H1 (cell line): ENCODE measurements at regions not wholly inside any gene's neighbourhood (a gene's known extent, or its start where the extent isn't known, plus 50 kb on each side); places are given as distances from the start of the nearest gene placed in this dataset.

Source experiments
- CTCF ChIA-PET: fragments of 300-600 bp; sonication (Branson Sonifier 250); formaldehyde crosslinking; loops from one replicate; lab custom pipeline; 2021; ENCODE audit not compliant: partially characterized antibody; lab: Charles Lee
- POLR2A ChIA-PET: fragments of 300-600 bp; sonication (Branson Sonifier 250); formaldehyde crosslinking; loops from one replicate; lab custom pipeline; 2021; ENCODE audit warnings: inconsistent platforms; ENCODE audit not compliant: partially characterized antibody; lab: Charles Lee
- DNase-seq, 2 experiments: peaks; one replicate each; pipeline versions ENCODE4 v3.0.0 to v3.0.0-alpha.2; 2010 to 2022; ENCODE audit warnings: low spot score in 2 of 2, low read depth in 1 of 2, mixed read lengths in 1 of 2
- FAIRE-seq: peaks from 2 replicates; lab custom pipeline; 2011; peaks lifted over from hg19 to GRCh38; lab: Jason Lieb, UNC
- H2AFZ ChIP-seq: 2 replicates; pipeline ENCODE4 v1.8.1; 2012; ENCODE audit warnings: low read length, inconsistent platforms
- H2AK5ac ChIP-seq: 2 replicates; pipeline ENCODE4 v1.6.1; 2013; ENCODE audit warnings: low read depth, low read length
- H2BK120ac ChIP-seq: replicated peaks from 2 replicates; pipeline ENCODE3; 2013; ENCODE audit warnings: low read depth, low read length, inconsistent platforms
- H2BK12ac ChIP-seq: 2 replicates; pipeline ENCODE4 v1.6.1; 2013; ENCODE audit warnings: low read depth, low read length
- H2BK15ac ChIP-seq: 2 replicates; pipeline ENCODE4 v1.6.1; 2013; ENCODE audit warnings: low read length
- H2BK20ac ChIP-seq: 2 replicates; pipeline ENCODE4 v1.6.1; 2013; ENCODE audit warnings: low read length
- H2BK5ac ChIP-seq: 2 replicates; pipeline ENCODE4 v1.6.1; 2013; ENCODE audit warnings: low read depth, low read length
- H3K14ac ChIP-seq: 2 replicates; pipeline ENCODE4 v1.6.1; 2013; ENCODE audit warnings: inconsistent platforms; ENCODE audit not compliant: insufficient read length
- H3K18ac ChIP-seq: 2 replicates; pipeline ENCODE4 v1.6.1; 2013; ENCODE audit warnings: low read length; ENCODE audit errors: extremely low read depth
- H3K23ac ChIP-seq: 2 replicates; pipeline ENCODE4 v1.6.1; 2013; ENCODE audit warnings: inconsistent platforms; ENCODE audit not compliant: insufficient read length
- H3K23me2 ChIP-seq: 2 replicates; pipeline ENCODE4 v1.6.1; 2013; ENCODE audit warnings: low read depth, low read length
- H3K27ac ChIP-seq: 2 replicates; pipeline ENCODE4 v1.6.1; 2011; ENCODE audit warnings: low read depth, low read length, inconsistent platforms
- H3K27me3 ChIP-seq, 4 experiments: replicated peaks in 1 of 4; 1 replicate in 1 of 4; 2 replicates in 3 of 4; pipeline versions ENCODE4 v1.6.1 to v1.8.1; 2011 to 2013; ENCODE audit warnings: low read length in 3 of 4, mild to moderate bottlenecking in 3 of 4, inconsistent platforms in 2 of 4, mixed read lengths in 2 of 4, moderate library complexity in 1 of 4; ENCODE audit not compliant: control insufficient read depth in 3 of 4, insufficient read depth in 3 of 4; ENCODE audit errors: extremely low read depth in 1 of 4
- H3K36me3 ChIP-seq, 4 experiments: 2 replicates each; pipeline versions ENCODE4 v1.6.1 to v1.8.1; 2011 to 2013; ENCODE audit warnings: mild to moderate bottlenecking in 4 of 4, low read length in 3 of 4, moderate library complexity in 2 of 4, control low read depth in 1 of 4, inconsistent platforms in 1 of 4; ENCODE audit not compliant: insufficient read depth in 4 of 4, control insufficient read depth in 2 of 4
- H3K4ac ChIP-seq: replicated peaks from 2 replicates; pipeline ENCODE3; 2013; ENCODE audit warnings: low read length, low read depth, mixed read lengths, inconsistent platforms; ENCODE audit not compliant: insufficient read length
- H3K4me1 ChIP-seq, 4 experiments: replicated peaks in 1 of 4; 1 replicate in 1 of 4; 2 replicates in 3 of 4; pipeline versions ENCODE4 v1.6.1 to v1.8.1; 2011 to 2013; ENCODE audit warnings: low read length in 3 of 4, inconsistent platforms in 2 of 4, mixed read lengths in 1 of 4; ENCODE audit not compliant: insufficient read depth in 4 of 4, control insufficient read depth in 3 of 4
- H3K4me2 ChIP-seq, 2 experiments: 2 replicates each; pipeline versions ENCODE4 v1.6.1 to v1.8.1; 2011 to 2013; ENCODE audit warnings: low read depth in 2 of 2, low read length in 2 of 2, control low read depth in 1 of 2, inconsistent platforms in 1 of 2, mild to moderate bottlenecking in 1 of 2; ENCODE audit not compliant: insufficient read depth in 1 of 2
- H3K4me3 ChIP-seq, 4 experiments: fragments of 200-600, 300-600 bp in 1 of 4; sonication (generic), shearing (Covaris generic), sonication (Bioruptor Twin) in 1 of 4; 2 replicates each; pipeline versions ENCODE4 v1.5.1 to v1.8.1; 2011 to 2016; ENCODE audit warnings: low read length in 4 of 4, low read depth in 3 of 4, control low read depth in 2 of 4, inconsistent platforms in 2 of 4, mild to moderate bottlenecking in 2 of 4, mixed read lengths in 1 of 4, moderate library complexity in 1 of 4; ENCODE audit not compliant: insufficient read depth in 2 of 4; ENCODE audit errors: extremely low read depth in 1 of 4
- H3K56ac ChIP-seq: replicated peaks from 2 replicates; pipeline ENCODE3; 2013; ENCODE audit warnings: low read depth, mild to moderate bottlenecking, mixed read lengths, low read length, inconsistent platforms; ENCODE audit not compliant: insufficient read length
- H3K79me1 ChIP-seq: 2 replicates; pipeline ENCODE4 v1.6.1; 2013; ENCODE audit warnings: low read depth, low read length, control low read depth
- H3K79me2 ChIP-seq, 2 experiments: 2 replicates each; pipeline versions ENCODE4 v1.6.1 to v1.8.1; 2012 to 2013; ENCODE audit warnings: low read length in 2 of 2, mild to moderate bottlenecking in 2 of 2, inconsistent platforms in 1 of 2; ENCODE audit not compliant: insufficient read depth in 2 of 2, control insufficient read depth in 1 of 2
- H3K9ac ChIP-seq, 4 experiments: replicated peaks in 1 of 4; 1 replicate in 1 of 4; 2 replicates in 3 of 4; pipeline versions ENCODE4 v1.6.1 to v1.8.1; 2011 to 2013; ENCODE audit warnings: low read depth in 3 of 4, low read length in 3 of 4, control low read depth in 2 of 4, mild to moderate bottlenecking in 2 of 4, moderate library complexity in 2 of 4, inconsistent platforms in 1 of 4; ENCODE audit errors: extremely low read depth in 1 of 4
- H3K9me3 ChIP-seq, 2 experiments: 2 replicates each; pipeline versions ENCODE4 v1.6.1 to v1.8.1; 2012 to 2013; ENCODE audit warnings: mild to moderate bottlenecking in 2 of 2, moderate library complexity in 2 of 2, control low read depth in 1 of 2, inconsistent platforms in 1 of 2, low read depth in 1 of 2, low read length in 1 of 2, mixed read lengths in 1 of 2; ENCODE audit not compliant: insufficient read depth in 2 of 2
- H4K20me1 ChIP-seq, 2 experiments: replicated peaks in 1 of 2; 2 replicates each; pipeline versions ENCODE3 to v1.8.1; 2011 to 2013; ENCODE audit warnings: inconsistent platforms in 2 of 2, low read length in 2 of 2, mild to moderate bottlenecking in 1 of 2; ENCODE audit not compliant: insufficient read depth in 2 of 2, control insufficient read depth in 1 of 2
- H4K5ac ChIP-seq: 2 replicates; pipeline ENCODE4 v1.6.1; 2013; ENCODE audit warnings: low read length, low read depth, mixed read lengths, inconsistent platforms; ENCODE audit not compliant: insufficient read length
- H4K8ac ChIP-seq: 2 replicates; pipeline ENCODE4 v1.8.0; 2013; ENCODE audit warnings: mild to moderate bottlenecking, moderate library complexity, low read length, inconsistent platforms; ENCODE audit not compliant: insufficient read depth; ENCODE audit errors: extremely low read depth
- H4K91ac ChIP-seq: replicated peaks from 2 replicates; pipeline ENCODE3; 2013; ENCODE audit warnings: low read length, mixed read lengths, inconsistent platforms; ENCODE audit not compliant: insufficient read length
- ASH2L ChIP-seq: fragments of 200-600, 300-600 bp; sonication (generic); IDR thresholded peaks from one replicate; pipeline ENCODE4 v1.7.1; 2017; ENCODE audit warnings: low read length
- BCL11A ChIP-seq, 2 experiments: IDR thresholded peaks; one replicate each; pipeline ENCODE4 v1.6.1; 2011; ENCODE audit warnings: low read depth in 2 of 2, low read length in 2 of 2, mild to moderate bottlenecking in 2 of 2
- CHD1 ChIP-seq: IDR thresholded peaks from 2 replicates; pipeline ENCODE4 v1.6.1; 2012; ENCODE audit warnings: low read depth, low read length, improper control_type of control experiment
- KDM1A ChIP-seq: fragments of 200-600, 300-600 bp; sonication (generic); IDR thresholded peaks from 2 replicates; pipeline ENCODE4 v1.7.1; 2016; ENCODE audit warnings: mild to moderate bottlenecking, low read length, borderline replicate concordance
- KDM4A ChIP-seq: IDR thresholded peaks from one replicate; pipeline ENCODE4 v1.7.1; 2012; ENCODE audit warnings: low read depth, mild to moderate bottlenecking, moderate library complexity, low read length, inconsistent platforms; ENCODE audit not compliant: severe bottlenecking
- NANOG ChIP-seq: IDR thresholded peaks from 2 replicates; pipeline ENCODE4 v1.6.1; 2011; ENCODE audit warnings: low read length, low read depth, mild to moderate bottlenecking, inconsistent platforms; ENCODE audit not compliant: insufficient read depth, poor library complexity, severe bottlenecking
- NRF1 ChIP-seq: IDR thresholded peaks from 2 replicates; pipeline ENCODE4 v1.6.1; 2011; ENCODE audit warnings: mild to moderate bottlenecking, low read depth, low read length, improper control_type of control experiment
- POLR2AphosphoS5 ChIP-seq: IDR thresholded peaks from 2 replicates; pipeline ENCODE4 v1.6.1; 2011; ENCODE audit warnings: low read depth, low read length
- RAD21 ChIP-seq, 2 experiments: IDR thresholded peaks in 1 of 2; conservative IDR thresholded peaks in 1 of 2; 2 replicates each; pipeline ENCODE4 v1.6.1; 2011; ENCODE audit warnings: low read depth in 2 of 2, low read length in 2 of 2, improper control_type of control experiment in 1 of 2, inconsistent platforms in 1 of 2, mild to moderate bottlenecking in 1 of 2, moderate library complexity in 1 of 2
- RBBP5 ChIP-seq: IDR thresholded peaks from 2 replicates; pipeline ENCODE4 v1.7.1; 2012; ENCODE audit warnings: low read depth, mild to moderate bottlenecking, inconsistent platforms, low read length, moderate library complexity, borderline replicate concordance
- RNF2 ChIP-seq: fragments of 200-900, 300-1000 bp; sonication (generic); IDR thresholded peaks from 2 replicates; pipeline ENCODE4 v1.7.1; 2016; ENCODE audit warnings: borderline replicate concordance, low read depth, mild to moderate bottlenecking, antibody characterized with exemption, low read length; ENCODE audit not compliant: poor library complexity, severe bottlenecking; ENCODE audit errors: missing control alignments
- RXRA ChIP-seq: IDR thresholded peaks from 2 replicates; pipeline ENCODE4 v1.6.1; 2011; ENCODE audit warnings: low read depth, mild to moderate bottlenecking, low read length, moderate library complexity; ENCODE audit not compliant: insufficient read depth
- TEAD4 ChIP-seq: IDR thresholded peaks from 2 replicates; pipeline ENCODE4 v1.6.1; 2012; ENCODE audit warnings: low read depth, low read length, inconsistent platforms, mixed read lengths
- WGBS, 2 experiments: shearing (Covaris generic) in 1 of 2; methylation state at CpG; one replicate each; pipeline versions ENCODE4 v1.1.6 to v1.1.7; 2013 to 2015; ENCODE audit warnings: low lambda C conversion rate in 2 of 2, mixed read lengths in 2 of 2, inconsistent platforms in 1 of 2, low coverage in 1 of 2, missing lambda C conversion rate in 1 of 2; ENCODE audit not compliant: insufficient replicate concordance in 2 of 2, insufficient coverage in 1 of 2, insufficient read length in 1 of 2; ENCODE audit errors: extremely low coverage in 1 of 2, missing lambda C conversion rate in 1 of 2; 5-methylcytosine and 5-hydroxymethylcytosine counted together
- TF ChIP-seq, protein P1 (sequence below): IDR thresholded peaks from 2 replicates; pipeline ENCODE4 v1.6.1; 2012; ENCODE audit warnings: inconsistent platforms

DNA sequence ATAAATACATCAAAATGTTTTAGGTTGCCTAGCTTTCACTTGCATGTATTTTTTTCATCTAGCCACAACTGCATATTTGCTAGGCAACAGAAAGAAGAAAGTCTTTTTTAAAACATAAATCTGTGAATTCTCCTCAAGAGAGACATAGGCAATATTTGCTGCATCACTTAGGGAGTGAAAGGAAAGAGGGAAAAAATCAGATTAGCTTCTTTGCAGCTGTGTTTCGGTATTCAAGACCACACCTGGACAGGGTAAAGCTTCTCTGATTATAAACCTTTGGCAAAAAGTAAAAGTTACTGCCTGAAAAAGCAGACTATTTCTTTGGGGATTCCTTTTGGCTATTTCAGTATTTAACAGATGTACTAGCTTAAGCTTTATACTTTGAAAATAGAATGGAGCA lies 280.9 kb upstream of the ZSWIM2 start:
- H3K18ac ChIP-seq, result no peak overlapping the region
- no peak overlapping the region for H3K27ac ChIP-seq
- no peaks in the 10 kb centered on the region for H3K36me3 ChIP-seq
- no peak overlapping the region for H3K14ac ChIP-seq
- H3K23ac ChIP-seq, result no peak overlapping the region
- H3K79me1 ChIP-seq, result no peaks in the 10 kb centered on the region
- no peaks in the 10 kb centered on the region for H3K79me2 ChIP-seq
- H3K27me3 ChIP-seq, result peaks cover 0 to 1% (median 0%) of the 10 kb centered on the region in 4 experiments; a peak in 1 of 7 replicates
- DNase-seq (no peak), FAIRE-seq (no peak)
- POLR2A ChIA-PET, result no interaction called here
- H2BK120ac ChIP-seq, result no peak overlapping the region
- no peak overlapping the region for H2BK20ac ChIP-seq
- no peak overlapping the region for H2BK12ac ChIP-seq
- H4K5ac ChIP-seq, result no peak overlapping the region
- 100% methylated on average over 1 of the region's 1 CpG; no CpG with 5 or more reads in 1 of the 2 experiments for WGBS, 2 experiments
- no peak overlapping the region for H3K4ac ChIP-seq
- H2AFZ ChIP-seq, result no peak overlapping the region
- H2AK5ac ChIP-seq, result no peak overlapping the region
- no peak overlapping the region for H3K4me3 ChIP-seq
- no peak overlapping the region for H2BK5ac ChIP-seq
- no peak overlapping the region for H3K9ac ChIP-seq
- no peaks in the 10 kb centered on the region for H3K23me2 ChIP-seq
- no peaks in the 10 kb centered on the region for H3K4me1 ChIP-seq
- no peak overlapping the region for H3K56ac ChIP-seq
- H4K8ac ChIP-seq, result no peak overlapping the region
- no peak overlapping the region for H2BK15ac ChIP-seq
- no peak overlapping the region for H4K91ac ChIP-seq
- CTCF ChIA-PET, result interaction anchor here (1.3 kb wide), 1 partner anchor 75 kb away, joined by 3 read pairs; no protein-coding TSS in a partner anchor
- TF ChIP-seq RNF2, result no peak
- no peak for TF ChIP-seq POLR2AphosphoS5
- no peak for TF ChIP-seq CHD1
- TF ChIP-seq TEAD4, result no peak
- TF ChIP-seq NANOG, result no peak
- TF ChIP-seq RXRA, result no peak
- no peak for TF ChIP-seq BCL11A (IDR thresholded peaks at IDR 0.05; ENCODE audit: low read depth in 2 of 2, low read length in 2 of 2)
- TF ChIP-seq KDM1A, result no peak
- TF ChIP-seq, protein P1, sequence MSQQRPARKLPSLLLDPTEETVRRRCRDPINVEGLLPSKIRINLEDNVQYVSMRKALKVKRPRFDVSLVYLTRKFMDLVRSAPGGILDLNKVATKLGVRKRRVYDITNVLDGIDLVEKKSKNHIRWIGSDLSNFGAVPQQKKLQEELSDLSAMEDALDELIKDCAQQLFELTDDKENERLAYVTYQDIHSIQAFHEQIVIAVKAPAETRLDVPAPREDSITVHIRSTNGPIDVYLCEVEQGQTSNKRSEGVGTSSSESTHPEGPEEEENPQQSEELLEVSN, result no peak
- TF ChIP-seq RBBP5, result no peak
- no peak for TF ChIP-seq KDM4A
- TF ChIP-seq ASH2L, result no peak
- TF ChIP-seq RAD21 (IDR thresholded peaks at IDR 0.05 in 1 of 2, conservative IDR thresholded peaks at IDR 0.05 in 1 of 2; ENCODE audit: low read depth in 2 of 2, low read length in 2 of 2), result no peak
- TF ChIP-seq NRF1, result no peak
- H3K9me3 ChIP-seq, result no peaks in the 10 kb centered on the region
- no peak overlapping the region for H3K4me2 ChIP-seq
- no peaks in the 10 kb centered on the region for H4K20me1 ChIP-seq
